KOPT-K1 (cell line): ENCODE measurements at regions not wholly inside any gene's neighbourhood (a gene's known extent, or its start where the extent isn't known, plus 50 kb on each side); places are given as distances from the start of the nearest gene placed in this dataset.
"Not testable (repeated sequence)": the region's sequence is repeated elsewhere in the genome, so short reads cannot be mapped to it uniquely, and the experiment has no call there.

ENCODE experiments used
- H3K27ac ChIP-seq: fragments of 200-600 bp; sonication (generic); 2 replicates; pipeline ENCODE4 v1.5.1; 2016; ENCODE audit warnings: antibody characterized with exemption, mild to moderate bottlenecking, low read depth, low read length; ENCODE audit not compliant: poor library complexity, severe bottlenecking
- H3K36me3 ChIP-seq: fragments of 200-600 bp; sonication (generic); 2 replicates; pipeline ENCODE4 v1.5.1; 2017; ENCODE audit warnings: antibody characterized with exemption, mild to moderate bottlenecking, low read length, moderate library complexity; ENCODE audit not compliant: insufficient read depth
- H3K9me3 ChIP-seq: fragments of 200-600 bp; sonication (generic); 2 replicates; pipeline ENCODE4 v1.5.1; 2017; ENCODE audit warnings: antibody characterized with exemption, low read length, mild to moderate bottlenecking; ENCODE audit not compliant: insufficient read depth, poor library complexity, severe bottlenecking

- H3K27ac ChIP-seq = no peak overlapping the region
- no peaks in the 10 kb centered on the region for H3K36me3 ChIP-seq
- H3K9me3 ChIP-seq = no peaks in the 10 kb centered on the region
Observed at GRCh38 chr12:43222796-43223195, 329.2 kb downstream of the ADAMTS20 start.

- Histone ChIP-seq H3K36me3 (no peaks in the 10 kb centered on the region), H3K9me3 (no peaks in the 10 kb centered on the region), H3K27ac (no peak overlapping the region)
Observed at GRCh38 chr12:43221216-43221615, 330.8 kb downstream of the ADAMTS20 start.

- Histone ChIP-seq H3K9me3 (no peaks in the 10 kb centered on the region), H3K36me3 (no peaks in the 10 kb centered on the region), H3K27ac (no peak overlapping the region)
Observed at GRCh38 chr12:43216490-43216889, 335.5 kb downstream of the ADAMTS20 start.

GRCh38 chr12:43214166-43214565 lies 337.8 kb downstream of the ADAMTS20 start:
- Histone ChIP-seq H3K27ac (no peak overlapping the region), H3K36me3 (no peaks in the 10 kb centered on the region), H3K9me3 (no peaks in the 10 kb centered on the region)

- Histone ChIP-seq H3K36me3 (no peaks in the 10 kb centered on the region), H3K27ac (no peak overlapping the region), H3K9me3 (no peaks in the 10 kb centered on the region)
Observed at GRCh38 chr12:43213608-43214007, 338.4 kb downstream of the ADAMTS20 start.

GRCh38 chr12:43210485-43211192 lies 341.4 kb downstream of the ADAMTS20 start:
- Histone ChIP-seq H3K27ac (no peak overlapping the region), H3K9me3 (no peaks in the 10 kb centered on the region), H3K36me3 (no peaks in the 10 kb centered on the region)

GRCh38 chr12:43208627-43209026 lies 343.4 kb downstream of the ADAMTS20 start:
- Histone ChIP-seq H3K27ac (no peak overlapping the region), H3K9me3 (no peaks in the 10 kb centered on the region), H3K36me3 (no peaks in the 10 kb centered on the region)

GRCh38 chr12:43208221-43208620 lies 343.8 kb downstream of the ADAMTS20 start:
- Histone ChIP-seq H3K27ac (no peak overlapping the region), H3K36me3 (no peaks in the 10 kb centered on the region), H3K9me3 (no peaks in the 10 kb centered on the region)

- H3K27ac ChIP-seq = no peak overlapping the region
- no peaks in the 10 kb centered on the region for H3K9me3 ChIP-seq
- no peaks in the 10 kb centered on the region for H3K36me3 ChIP-seq
Observed at GRCh38 chr12:43206396-43206795, 345.6 kb downstream of the ADAMTS20 start.

GRCh38 chr12:43198608-43199007 lies 353.4 kb downstream of the ADAMTS20 start:
- no peak overlapping the region for H3K27ac ChIP-seq
- H3K9me3 ChIP-seq = no peaks in the 10 kb centered on the region
- H3K36me3 ChIP-seq = no peaks in the 10 kb centered on the region

- no peak overlapping the region for H3K27ac ChIP-seq
- H3K36me3 ChIP-seq = no peaks in the 10 kb centered on the region
- H3K9me3 ChIP-seq = no peaks in the 10 kb centered on the region
Observed at GRCh38 chr12:43196268-43196907, 355.6 kb downstream of the ADAMTS20 start.

- H3K9me3 ChIP-seq, H3K27ac ChIP-seq, H3K36me3 ChIP-seq: not testable (repeated sequence)
Observed at GRCh38 chr12:43193096-43193495, 358.9 kb downstream of the ADAMTS20 start.

GRCh38 chr12:43192442-43192841 lies 359.6 kb downstream of the ADAMTS20 start:
- H3K9me3 ChIP-seq, H3K36me3 ChIP-seq, H3K27ac ChIP-seq: not testable (repeated sequence)

GRCh38 chr12:43180242-43180641 lies 371.8 kb downstream of the ADAMTS20 start:
- H3K36me3 ChIP-seq = no peaks in the 10 kb centered on the region
- no peak overlapping the region for H3K27ac ChIP-seq
- H3K9me3 ChIP-seq = peaks cover 6% of the 10 kb centered on the region

- Histone ChIP-seq H3K9me3 (peaks cover 6% of the 10 kb centered on the region), H3K27ac (no peak overlapping the region), H3K36me3 (no peaks in the 10 kb centered on the region)
Observed at GRCh38 chr12:43179486-43179885, 372.5 kb downstream of the ADAMTS20 start.

- Histone ChIP-seq H3K9me3 (peaks cover 4% of the 10 kb centered on the region), H3K36me3 (no peaks in the 10 kb centered on the region), H3K27ac (no peak overlapping the region)
Observed at GRCh38 chr12:43177276-43177675, 374.7 kb downstream of the ADAMTS20 start.
